ENCODE measurements at regions not wholly inside any gene's neighbourhood (a gene's known extent, or its start where the extent isn't known, plus 50 kb on each side); places are given as distances from the start of the nearest gene placed in this dataset.
A peak's percentile ranks its signal among the peaks of the same experiment; 100 is the strongest.
"Not testable (repeated sequence)": the region's sequence is repeated elsewhere in the genome, so short reads cannot be mapped to it uniquely, and the experiment has no call there.

DNA sequence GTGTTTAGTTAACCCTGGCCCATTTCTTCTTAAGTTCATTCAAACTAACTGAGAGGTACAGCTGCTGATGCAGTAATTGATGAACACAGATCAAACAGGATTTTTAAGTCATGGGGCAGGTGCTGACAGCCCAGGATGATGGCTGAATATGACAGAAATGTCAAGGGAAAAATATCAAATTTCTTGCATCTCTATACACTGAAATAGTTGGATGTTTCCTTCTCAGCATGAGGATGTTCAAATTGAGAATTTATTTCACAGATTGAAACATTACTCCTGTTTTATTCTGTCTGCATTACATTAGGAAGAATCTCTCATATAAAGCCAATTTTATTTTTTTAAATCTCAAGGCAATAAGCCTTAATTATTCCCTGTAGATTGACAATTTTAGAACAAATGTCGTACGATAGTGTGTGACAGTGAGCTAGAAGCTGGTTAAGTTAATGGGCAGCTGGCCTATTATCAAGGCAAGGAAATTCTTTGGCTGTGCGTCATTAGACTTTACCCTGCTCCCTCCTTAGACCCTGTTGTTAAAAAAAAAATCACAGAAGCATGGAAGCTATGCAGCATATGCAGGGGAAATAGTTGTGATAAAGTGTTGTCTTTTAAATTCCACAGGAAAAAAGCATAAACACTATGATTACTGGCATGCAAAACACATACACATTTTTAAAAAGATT, 183.8 kb upstream of the KCNMB2 start:
- no peak overlapping the region for H3K27ac ChIP-seq
- H3K4me3 ChIP-seq (ENCODE audit: low read depth, low read length) = no peak overlapping the region
- no peaks in the 10 kb centered on the region for H3K9me3 ChIP-seq (ENCODE audit: control insufficient read depth, low read length)
- no peaks in the 10 kb centered on the region for H3K27me3 ChIP-seq (ENCODE audit: control insufficient read depth, insufficient read depth, low read length)
- H3K79me2 ChIP-seq = no peaks in the 10 kb centered on the region
- peaks cover 3% of the 10 kb centered on the region for H3K4me1 ChIP-seq
- no peak overlapping the region for H3K9ac ChIP-seq
- TF ChIP-seq, protein P1, sequence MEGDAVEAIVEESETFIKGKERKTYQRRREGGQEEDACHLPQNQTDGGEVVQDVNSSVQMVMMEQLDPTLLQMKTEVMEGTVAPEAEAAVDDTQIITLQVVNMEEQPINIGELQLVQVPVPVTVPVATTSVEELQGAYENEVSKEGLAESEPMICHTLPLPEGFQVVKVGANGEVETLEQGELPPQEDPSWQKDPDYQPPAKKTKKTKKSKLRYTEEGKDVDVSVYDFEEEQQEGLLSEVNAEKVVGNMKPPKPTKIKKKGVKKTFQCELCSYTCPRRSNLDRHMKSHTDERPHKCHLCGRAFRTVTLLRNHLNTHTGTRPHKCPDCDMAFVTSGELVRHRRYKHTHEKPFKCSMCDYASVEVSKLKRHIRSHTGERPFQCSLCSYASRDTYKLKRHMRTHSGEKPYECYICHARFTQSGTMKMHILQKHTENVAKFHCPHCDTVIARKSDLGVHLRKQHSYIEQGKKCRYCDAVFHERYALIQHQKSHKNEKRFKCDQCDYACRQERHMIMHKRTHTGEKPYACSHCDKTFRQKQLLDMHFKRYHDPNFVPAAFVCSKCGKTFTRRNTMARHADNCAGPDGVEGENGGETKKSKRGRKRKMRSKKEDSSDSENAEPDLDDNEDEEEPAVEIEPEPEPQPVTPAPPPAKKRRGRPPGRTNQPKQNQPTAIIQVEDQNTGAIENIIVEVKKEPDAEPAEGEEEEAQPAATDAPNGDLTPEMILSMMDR (IDR thresholded peaks at IDR 0.05) = no peak
- H3K4me2 ChIP-seq (ENCODE audit: low read length) = no peak overlapping the region
- H3K36me3 ChIP-seq (ENCODE audit: control insufficient read depth, insufficient read depth, low read length) = no peaks in the 10 kb centered on the region
- peak overlapping the region; percentile 45 for H2AFZ ChIP-seq

DNA sequence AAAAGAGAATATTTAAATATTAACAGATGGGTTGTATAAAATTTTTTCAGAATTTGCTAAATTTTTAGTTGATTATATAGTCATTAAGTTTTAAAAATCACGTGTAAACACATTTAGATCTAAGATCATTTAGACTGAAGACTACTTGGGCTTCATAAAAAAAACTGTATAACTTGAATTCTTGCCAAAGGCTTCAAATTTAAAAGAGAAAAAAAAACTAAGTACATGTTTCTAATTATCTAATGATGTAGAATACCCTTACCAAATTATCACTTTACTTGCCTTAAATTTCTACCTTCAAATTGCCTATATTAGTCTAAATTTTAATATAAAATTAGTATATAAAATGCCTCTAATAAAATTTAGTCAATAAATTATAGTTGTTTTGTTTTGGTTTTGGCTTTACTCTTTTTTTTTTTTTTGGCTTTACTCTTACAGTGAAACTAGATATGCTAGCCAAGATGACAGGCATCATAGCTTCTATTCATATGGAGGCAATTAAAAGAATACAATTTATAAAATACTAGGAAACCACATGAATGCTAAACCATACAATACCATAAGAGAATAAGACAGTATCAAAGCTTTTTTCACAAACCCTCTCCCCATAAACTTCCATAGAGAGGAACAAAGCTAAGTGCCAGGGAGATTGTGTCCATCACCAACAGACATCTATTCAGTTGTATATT, 183.1 kb upstream of the KCNMB2 start:
- no peak overlapping the region for H3K4me2 ChIP-seq (ENCODE audit: low read length)
- H3K27ac ChIP-seq = no peak overlapping the region
- H3K4me1 ChIP-seq = peaks cover 3% of the 10 kb centered on the region
- no peaks in the 10 kb centered on the region for H3K79me2 ChIP-seq
- H3K9me3 ChIP-seq (ENCODE audit: control insufficient read depth, low read length) = no peaks in the 10 kb centered on the region
- H3K36me3 ChIP-seq (ENCODE audit: control insufficient read depth, insufficient read depth, low read length) = no peaks in the 10 kb centered on the region
- peak overlapping the region; percentile 20 for H2AFZ ChIP-seq
- TF ChIP-seq, protein P1 (IDR thresholded peaks at IDR 0.05) = no peak
- no peak overlapping the region for H3K4me3 ChIP-seq (ENCODE audit: low read depth, low read length)
- H3K27me3 ChIP-seq (ENCODE audit: control insufficient read depth, insufficient read depth, low read length) = no peaks in the 10 kb centered on the region
- no peak overlapping the region for H3K9ac ChIP-seq

DNA sequence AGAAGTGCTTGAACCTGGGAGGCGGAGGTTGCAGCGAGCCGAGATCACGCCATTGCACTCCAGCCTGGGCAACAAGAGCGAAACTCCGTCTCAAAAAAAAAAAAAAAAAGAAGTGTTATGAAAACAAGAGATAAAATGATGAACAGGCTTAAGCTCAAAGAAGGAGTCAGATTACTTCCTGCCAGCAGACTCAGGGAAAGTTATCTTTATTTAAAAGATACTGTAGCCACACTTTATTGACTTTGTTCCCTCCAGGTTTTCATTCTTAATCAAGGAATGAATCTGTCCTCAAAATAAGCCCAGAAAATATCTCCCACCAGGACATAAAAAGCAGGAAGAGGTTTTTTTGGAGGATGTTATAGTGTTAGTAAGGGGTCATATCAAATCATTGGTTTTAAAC, 176.5 kb upstream of the KCNMB2 start:
- Histone ChIP-seq H3K4me2 (ENCODE audit: low read length) (peak overlapping the region; percentile 37), H3K4me3 (ENCODE audit: low read depth, low read length) (no peak overlapping the region), H3K27ac (peak overlapping the region; percentile 80), H3K27me3 (ENCODE audit: control insufficient read depth, insufficient read depth, low read length) (no peaks in the 10 kb centered on the region), H3K4me1 (peaks cover 6% of the 10 kb centered on the region), H3K79me2 (no peaks in the 10 kb centered on the region), H3K36me3 (ENCODE audit: control insufficient read depth, insufficient read depth, low read length) (no peaks in the 10 kb centered on the region), H2AFZ (peak overlapping the region; percentile 65), H3K9ac (no peak overlapping the region), H3K9me3 (ENCODE audit: control insufficient read depth, low read length) (no peaks in the 10 kb centered on the region)
- TF ChIP-seq, protein P1 (IDR thresholded peaks at IDR 0.05) = no peak

DNA sequence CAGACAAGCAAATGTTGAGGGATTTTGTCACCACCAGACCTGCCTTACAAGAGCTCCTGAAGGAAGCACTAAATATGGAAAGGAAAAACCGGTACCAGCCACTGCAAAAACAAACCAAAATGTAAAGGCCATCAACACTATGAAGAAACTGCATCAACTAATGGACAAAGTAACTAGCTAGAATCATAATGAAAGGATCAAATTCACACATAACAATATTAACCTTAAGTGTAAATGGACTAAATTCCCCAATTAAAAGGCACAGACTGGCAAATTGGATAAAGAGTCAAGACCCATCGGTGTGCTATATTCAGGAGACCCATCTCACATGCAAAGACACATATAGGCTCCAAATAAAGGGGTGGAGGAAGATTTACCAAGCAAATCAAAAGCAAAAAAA, 173.2 kb upstream of the KCNMB2 start:
- not testable (repeated sequence) for H3K9me3 ChIP-seq (ENCODE audit: control insufficient read depth, low read length); H2AFZ ChIP-seq

DNA sequence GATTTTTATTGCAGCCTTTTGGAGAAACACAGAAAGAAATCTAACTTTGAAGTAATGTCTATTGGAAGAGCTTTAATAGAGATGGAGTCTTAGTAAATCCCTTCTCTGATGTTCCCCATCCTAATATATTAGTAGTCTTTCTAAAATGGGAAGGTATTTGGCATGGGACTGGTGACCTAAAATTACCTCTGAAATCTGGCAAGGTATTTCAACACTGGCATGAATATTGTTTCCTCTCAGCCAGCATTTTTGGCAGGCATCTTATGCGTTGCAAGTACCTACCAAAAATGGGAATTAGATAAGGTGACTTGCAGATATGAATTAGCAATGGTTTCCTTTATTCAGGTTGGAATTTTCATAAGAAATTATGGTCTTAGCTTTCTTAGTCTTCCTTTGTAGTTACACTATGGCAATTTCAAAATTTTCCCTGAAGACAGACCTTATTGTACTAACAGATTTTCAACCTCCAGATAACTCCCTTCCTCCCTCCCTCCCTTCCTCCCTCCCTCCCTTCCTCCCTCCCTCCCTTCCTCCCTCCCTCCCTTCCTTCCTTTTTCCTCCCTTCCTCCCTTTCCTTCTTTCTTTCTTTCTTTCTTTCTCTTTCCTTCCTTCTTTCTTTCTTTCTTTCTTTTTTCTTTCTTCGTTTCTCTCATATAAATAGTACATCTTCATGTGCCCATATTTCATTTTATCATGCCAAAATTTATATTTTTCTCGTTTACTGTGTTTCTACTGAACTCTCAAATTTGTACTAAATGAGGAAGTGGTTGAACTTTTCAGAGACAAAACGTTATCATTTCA, 168.2 kb upstream of the KCNMB2 start:
- Histone ChIP-seq H3K79me2 (no peaks in the 10 kb centered on the region), H3K27ac (peak overlapping the region; percentile 66), H3K4me2 (ENCODE audit: low read length) (no peak overlapping the region), H3K4me1 (peaks cover 7% of the 10 kb centered on the region), H2AFZ (peak overlapping the region; percentile 52), H3K9ac (no peak overlapping the region), H3K27me3 (ENCODE audit: control insufficient read depth, insufficient read depth, low read length) (no peaks in the 10 kb centered on the region), H3K9me3 (ENCODE audit: control insufficient read depth, low read length) (no peaks in the 10 kb centered on the region), H3K4me3 (ENCODE audit: low read depth, low read length) (no peak overlapping the region), H3K36me3 (ENCODE audit: control insufficient read depth, insufficient read depth, low read length) (no peaks in the 10 kb centered on the region)
- TF ChIP-seq, protein P1 (IDR thresholded peaks at IDR 0.05) = no peak

More for the DNA sequence above, 173.2 kb upstream of the KCNMB2 start:
- not testable (repeated sequence) for H3K27ac ChIP-seq; H3K4me3 ChIP-seq (ENCODE audit: low read depth, low read length); H3K27me3 ChIP-seq (ENCODE audit: control insufficient read depth, insufficient read depth, low read length); H3K36me3 ChIP-seq (ENCODE audit: control insufficient read depth, insufficient read depth, low read length); H3K79me2 ChIP-seq; H3K9ac ChIP-seq; H3K4me2 ChIP-seq (ENCODE audit: low read length)
- H3K4me1 ChIP-seq = peaks cover 13% of the 10 kb centered on the region
